Astrocyte (in vitro differentiated cells and primary cell): ENCODE measurements at regions not wholly inside any gene's neighbourhood (a gene's known extent, or its start where the extent isn't known, plus 50 kb on each side); places are given as distances from the start of the nearest gene placed in this dataset.

Experiments
- DNase-seq: peaks from one replicate; pipeline ENCODE4 v3.0.0-alpha.2; 2010; ENCODE audit warnings: low read depth
- FAIRE-seq: peaks from 2 replicates; lab custom pipeline; 2011; peaks lifted over from hg19 to GRCh38; lab: Jason Lieb, UNC
- H2AFZ ChIP-seq: 2 replicates; pipeline ENCODE4 v1.6.0; 2012; ENCODE audit warnings: low read depth, low read length, inconsistent platforms
- H3K27ac ChIP-seq: 2 replicates; pipeline ENCODE4 v1.5.1; 2011; ENCODE audit warnings: low read depth, low read length, inconsistent platforms
- H3K27me3 ChIP-seq: 2 replicates; pipeline ENCODE4 v1.6.0; 2011; ENCODE audit warnings: low read length, inconsistent platforms; ENCODE audit not compliant: insufficient read depth
- H3K36me3 ChIP-seq: 2 replicates; pipeline ENCODE4 v1.5.1; 2011; ENCODE audit warnings: low read length, inconsistent platforms; ENCODE audit not compliant: insufficient read depth
- H3K4me1 ChIP-seq: 2 replicates; pipeline ENCODE4 v1.5.1; 2011; ENCODE audit warnings: low read length, inconsistent platforms; ENCODE audit not compliant: insufficient read depth
- H3K4me2 ChIP-seq: 2 replicates; pipeline ENCODE4 v1.6.0; 2012; ENCODE audit warnings: low read length, inconsistent platforms
- H3K4me3 ChIP-seq: 2 replicates; pipeline ENCODE4 v1.5.1; 2011; ENCODE audit warnings: low read depth, mild to moderate bottlenecking, low read length, inconsistent platforms; ENCODE audit not compliant: insufficient read depth
- H3K79me2 ChIP-seq: 2 replicates; pipeline ENCODE4 v1.6.0; 2012; ENCODE audit warnings: mild to moderate bottlenecking, low read length, inconsistent platforms; ENCODE audit not compliant: insufficient read depth
- H3K9ac ChIP-seq: 2 replicates; pipeline ENCODE4 v1.6.0; 2012; ENCODE audit warnings: mild to moderate bottlenecking, low read length, inconsistent platforms
- H3K9me3 ChIP-seq: 2 replicates; pipeline ENCODE4 v1.5.1; 2012; ENCODE audit warnings: low read depth, mild to moderate bottlenecking, low read length, inconsistent platforms; ENCODE audit not compliant: insufficient read depth
- H4K20me1 ChIP-seq: 2 replicates; pipeline ENCODE4 v1.6.0; 2012; ENCODE audit warnings: low read length, inconsistent platforms; ENCODE audit not compliant: insufficient read depth
- H3K27ac Mint-ChIP-seq: one replicate; pipeline ENCODE4 v1.8.0; 2021; ENCODE audit warnings: mild to moderate bottlenecking, mixed read lengths; ENCODE audit not compliant: unreplicated experiment
- H3K27me3 Mint-ChIP-seq: one replicate; pipeline ENCODE4 v1.8.0; 2021; ENCODE audit warnings: low read depth, mixed read lengths; ENCODE audit not compliant: unreplicated experiment
- H3K36me3 Mint-ChIP-seq: one replicate; pipeline ENCODE4 v1.8.0; 2021; ENCODE audit warnings: low read depth, mixed read lengths; ENCODE audit not compliant: unreplicated experiment
- H3K4me1 Mint-ChIP-seq: one replicate; pipeline ENCODE4 v1.8.0; 2021; ENCODE audit warnings: low read depth, mixed read lengths; ENCODE audit not compliant: unreplicated experiment
- H3K4me3 Mint-ChIP-seq: one replicate; pipeline ENCODE4 v1.8.0; 2021; ENCODE audit warnings: mild to moderate bottlenecking, moderate library complexity, mixed read lengths; ENCODE audit not compliant: unreplicated experiment
- H3K9me3 Mint-ChIP-seq: one replicate; pipeline ENCODE4 v1.8.0; 2021; ENCODE audit warnings: mild to moderate bottlenecking, mixed read lengths; ENCODE audit not compliant: unreplicated experiment
- CTCF ChIP-seq: IDR thresholded peaks from 2 replicates; pipeline ENCODE4 v1.5.1; 2011; ENCODE audit warnings: low read depth, mild to moderate bottlenecking, inconsistent platforms, low read length, moderate library complexity; ENCODE audit not compliant: insufficient read depth
- EZH2 ChIP-seq: IDR thresholded peaks from 2 replicates; pipeline ENCODE4 v1.6.1; 2012; ENCODE audit warnings: mild to moderate bottlenecking, low read length, inconsistent platforms; ENCODE audit not compliant: insufficient read depth

DNA sequence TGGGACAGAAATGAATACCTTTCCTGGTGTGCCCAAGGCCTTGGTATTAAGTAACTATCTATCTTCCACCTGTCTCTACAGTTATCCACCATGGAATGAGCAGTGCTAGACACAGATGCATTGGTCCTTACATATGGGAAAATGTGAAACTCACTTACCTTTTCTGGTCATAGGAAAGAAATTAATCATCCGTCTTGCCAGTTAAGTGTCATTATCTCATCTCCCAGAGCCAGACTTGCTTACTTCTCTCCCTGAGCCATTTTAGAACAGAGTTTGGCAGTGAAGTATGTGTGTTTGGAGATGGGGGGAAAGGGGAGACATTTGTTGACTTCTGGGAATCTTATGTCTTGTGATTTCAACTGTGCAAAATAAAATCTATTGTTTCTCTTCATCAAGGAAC is 1211.0 kb upstream of the CDH6 start:
- Mint-ChIP-seq H3K9me3 (no peaks in the 10 kb centered on the region), H3K4me3 (no peak overlapping the region), H3K27me3 (no peaks in the 10 kb centered on the region), H3K36me3 (no peaks in the 10 kb centered on the region), H3K4me1 (no peaks in the 10 kb centered on the region), H3K27ac (no peak overlapping the region)
- FAIRE-seq (no peak), DNase-seq (no peak)
- Histone ChIP-seq H3K4me1 (no peaks in the 10 kb centered on the region), H3K79me2 (no peaks in the 10 kb centered on the region), H3K36me3 (no peaks in the 10 kb centered on the region), H3K9ac (no peak overlapping the region), H3K4me2 (no peak overlapping the region), H3K9me3 (no peaks in the 10 kb centered on the region), H3K4me3 (no peak overlapping the region), H3K27me3 (no peaks in the 10 kb centered on the region), H2AFZ (no peak overlapping the region), H3K27ac (no peak overlapping the region), H4K20me1 (no peaks in the 10 kb centered on the region)
- no peak for TF ChIP-seq EZH2
- TF ChIP-seq CTCF: no peak

DNA sequence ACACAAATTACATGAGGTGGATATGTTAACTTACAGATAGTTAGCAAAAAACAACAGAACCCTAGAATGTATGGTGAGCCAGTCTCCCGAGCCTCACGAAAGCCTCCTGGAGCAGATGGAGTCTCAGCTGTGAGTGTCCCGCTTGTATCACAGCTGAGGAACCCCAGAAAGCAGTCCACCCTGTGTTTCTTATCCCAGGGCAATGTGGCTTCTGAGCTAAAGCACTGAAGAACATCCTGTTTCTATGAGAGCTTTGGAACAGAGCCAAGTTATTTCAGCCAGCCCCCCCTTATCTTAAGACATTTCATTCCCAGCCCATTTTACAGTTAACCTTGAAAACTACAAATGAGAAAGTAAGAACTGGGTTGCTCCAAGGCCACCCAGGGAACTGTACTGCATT is 1220.9 kb upstream of the CDH6 start:
- DNase-seq: no peak
- no peak overlapping the region for H3K4me2 ChIP-seq
- no peaks in the 10 kb centered on the region for H3K9me3 ChIP-seq
- H3K9ac ChIP-seq: no peak overlapping the region
- H3K27me3 ChIP-seq: no peaks in the 10 kb centered on the region
- H3K27me3 Mint-ChIP-seq: no peaks in the 10 kb centered on the region
- no peaks in the 10 kb centered on the region for H4K20me1 ChIP-seq
- no peak overlapping the region for H3K27ac ChIP-seq
- no peaks in the 10 kb centered on the region for H3K4me1 Mint-ChIP-seq
- H3K36me3 ChIP-seq: no peaks in the 10 kb centered on the region
- no peak overlapping the region for H3K4me3 Mint-ChIP-seq
- no peak overlapping the region for H2AFZ ChIP-seq
- H3K9me3 Mint-ChIP-seq: no peaks in the 10 kb centered on the region
- no peaks in the 10 kb centered on the region for H3K36me3 Mint-ChIP-seq
- TF ChIP-seq CTCF (no peak), EZH2 (no peak)
- no peak overlapping the region for H3K4me3 ChIP-seq
- H3K4me1 ChIP-seq: no peaks in the 10 kb centered on the region
- no peaks in the 10 kb centered on the region for H3K79me2 ChIP-seq
- no peak overlapping the region for H3K27ac Mint-ChIP-seq
- no peak for FAIRE-seq

GRCh38 chr5:29963956-29964355 is 1229.5 kb upstream of the CDH6 start:
- no peaks in the 10 kb centered on the region for H4K20me1 ChIP-seq
- DNase-seq (no peak), FAIRE-seq (no peak)
- H3K36me3 ChIP-seq: no peaks in the 10 kb centered on the region
- Mint-ChIP-seq H3K9me3 (no peaks in the 10 kb centered on the region), H3K36me3 (no peaks in the 10 kb centered on the region), H3K27me3 (no peaks in the 10 kb centered on the region), H3K4me1 (no peaks in the 10 kb centered on the region), H3K4me3 (no peak overlapping the region), H3K27ac (no peak overlapping the region)
- H3K4me2 ChIP-seq: no peak overlapping the region
- no peaks in the 10 kb centered on the region for H3K27me3 ChIP-seq
- H3K4me3 ChIP-seq: no peak overlapping the region
- H2AFZ ChIP-seq: no peak overlapping the region
- no peak overlapping the region for H3K27ac ChIP-seq
- H3K9ac ChIP-seq: no peak overlapping the region
- TF ChIP-seq EZH2 (no peak), CTCF (no peak)
- H3K79me2 ChIP-seq: no peaks in the 10 kb centered on the region
- no peaks in the 10 kb centered on the region for H3K4me1 ChIP-seq
- H3K9me3 ChIP-seq: peaks cover 5% of the 10 kb centered on the region
